PC-3 (cell line): ENCODE measurements at regions not wholly inside any gene's neighbourhood (a gene's known extent, or its start where the extent isn't known, plus 50 kb on each side); places are given as distances from the start of the nearest gene placed in this dataset.

ENCODE experiments used
- CTCF ChIP-seq: fragments of 300-600 bp; sonication (generic); conservative IDR thresholded peaks from 2 replicates; pipeline ENCODE4 v1.5.1; 2017; ENCODE audit warnings: antibody characterized with exemption, low read depth, mild to moderate bottlenecking, low read length
- EZH2phosphoT487 ChIP-seq: fragments of 300-600 bp; sonication (generic); IDR thresholded peaks from 2 replicates; pipeline ENCODE4 v1.6.1; 2018; ENCODE audit warnings: mild to moderate bottlenecking, antibody characterized with exemption, low read length, borderline replicate concordance

- no peak for TF ChIP-seq EZH2phosphoT487
- TF ChIP-seq CTCF: no peak
Observed at GRCh38 chr11:111001081-111001430, 244.5 kb upstream of the POU2AF2 start.
